ENCODE measurements at regions not wholly inside any gene's neighbourhood (a gene's known extent, or its start where the extent isn't known, plus 50 kb on each side); places are given as distances from the start of the nearest gene placed in this dataset.

DNA sequence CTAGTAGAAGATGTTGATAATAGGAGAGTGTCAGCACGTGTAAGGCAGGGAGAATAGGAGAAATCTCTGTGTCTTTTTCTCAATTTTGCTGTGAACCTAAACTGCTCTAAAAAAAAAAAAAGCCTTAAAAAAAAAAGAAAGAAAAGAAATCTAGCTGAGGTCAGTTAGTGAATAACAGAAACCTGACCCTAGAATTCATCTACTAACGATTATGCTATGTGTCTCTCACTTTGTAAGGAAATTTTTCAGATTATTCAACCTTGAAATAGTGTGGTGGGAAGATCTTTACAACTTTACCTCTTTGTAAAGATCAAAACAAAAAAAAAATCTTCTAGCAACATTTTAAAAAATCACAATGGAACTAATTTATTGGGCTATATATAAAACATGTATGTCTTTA, 995.7 kb downstream of the GALC start:
- no peak for TF ChIP-seq CTCF (IDR thresholded peaks at IDR 0.05; ENCODE audit: extremely low read depth in 1 of 2, insufficient read depth in 1 of 2, low read depth in 1 of 2, low read length in 2 of 2)
- TF ChIP-seq POLR2AphosphoS5 (IDR thresholded peaks at IDR 0.05; ENCODE audit: insufficient read depth, low read depth, low read length): no peak
- TF ChIP-seq JUN (IDR thresholded peaks at IDR 0.05; ENCODE audit: borderline replicate concordance, insufficient read depth, insufficient read length, low read depth): no peak
- TF ChIP-seq POLR2A (IDR thresholded peaks at IDR 0.05; ENCODE audit: low read depth, low read length): no peak
- no peak for TF ChIP-seq EZH2 (IDR thresholded peaks at IDR 0.05; ENCODE audit: borderline replicate concordance, low read depth, low read length, severe bottlenecking)
- TF ChIP-seq GATA2 (IDR thresholded peaks at IDR 0.05; ENCODE audit: insufficient read depth, insufficient read length, low read depth, low read length): no peak
